Esophagus muscularis mucosa (tissue), 4 donors: ENCODE measurements at regions not wholly inside any gene's neighbourhood (a gene's known extent, or its start where the extent isn't known, plus 50 kb on each side); places are given as distances from the start of the nearest gene placed in this dataset.

Experiments used
- DNase-seq: peaks from one replicate; pipeline ENCODE4 v3.0.0-alpha.2; 2017; ENCODE audit errors: extremely low spot score
- H3K27ac ChIP-seq, 4 donors: fragments of 200-600 bp; sonication (generic); replicated peaks in 1 of 4; 1 replicate in 3 of 4; 2 replicates in 1 of 4; pipeline ENCODE4 v1.5.1; 2016 to 2019; ENCODE audit warnings: mild to moderate bottlenecking in 1 of 4
- H3K27me3 ChIP-seq, 4 donors: fragments of 200-600 bp; sonication (generic); one replicate each; pipeline versions ENCODE4 v1.5.1 to v1.6.0; 2016 to 2019
- H3K36me3 ChIP-seq, 4 donors: fragments of 200-600 bp; sonication (generic); one replicate each; pipeline ENCODE4 v1.5.1; 2016 to 2019
- H3K4me1 ChIP-seq, 4 donors: fragments of 200-600 bp; sonication (generic); one replicate each; pipeline ENCODE4 v1.5.1; 2016 to 2019
- H3K4me3 ChIP-seq, 4 donors: fragments of 200-600 bp; sonication (generic); 1 replicate in 2 of 4; 2 replicates in 2 of 4; pipeline ENCODE4 v1.5.1; 2016 to 2019; ENCODE audit warnings: mild to moderate bottlenecking in 4 of 4, moderate library complexity in 1 of 4
- H3K9me3 ChIP-seq, 4 donors: fragments of 200-600 bp; sonication (generic); 1 replicate in 3 of 4; 2 replicates in 1 of 4; pipeline ENCODE4 v1.5.1; 2016 to 2019
- CTCF ChIP-seq, 3 experiments: fragments of 200-600 bp in 2 of 3; fragments of 450-650 bp in 1 of 3; sonication (generic) in 2 of 3; IDR thresholded peaks; one replicate each; pipeline ENCODE4 v1.5.1; 2017 to 2019; ENCODE audit warnings: antibody characterized with exemption in 3 of 3, mild to moderate bottlenecking in 2 of 3, moderate library complexity in 1 of 3
- EP300 ChIP-seq: sonication (generic); formaldehyde crosslinking; IDR thresholded peaks from one replicate; pipeline ENCODE4 v1.6.1; 2017; ENCODE audit warnings: antibody characterized with exemption
- POLR2A ChIP-seq: fragments of 450-650 bp; IDR thresholded peaks from one replicate; pipeline ENCODE4 v1.6.1; 2017; ENCODE audit warnings: antibody characterized with exemption, moderate library complexity, mild to moderate bottlenecking, low read depth
- POLR2AphosphoS5 ChIP-seq, 2 donors: sonication (generic); formaldehyde crosslinking; IDR thresholded peaks; one replicate each; pipeline ENCODE4 v1.6.1; 2017; ENCODE audit warnings: antibody characterized with exemption in 2 of 2
- WGBS: methylation state at CpG from one replicate; pipeline ENCODE4 v1.1.5; 2018; 5-methylcytosine and 5-hydroxymethylcytosine counted together
- intact Hi-C: fragments of 100-400 bp; cut with DNase I; formaldehyde crosslinking; loops from one replicate; pipeline ENCODE4 v1.15.1; 2023

GRCh38 chr1:214923278-214923915 is 159.1 kb upstream of the KCNK2 start:
- Histone ChIP-seq H3K36me3 (no peaks in the 10 kb centered on the region), H3K9me3 (no peaks in the 10 kb centered on the region), H3K27me3 (no peaks in the 10 kb centered on the region), H3K4me3 (no peak overlapping the region), H3K4me1 (no peaks in the 10 kb centered on the region), H3K27ac (no peak overlapping the region)
- intact Hi-C loops: no loop called here
- DNase-seq: no peak
- TF ChIP-seq POLR2AphosphoS5 (IDR thresholded peaks at IDR 0.05): no peak
- TF ChIP-seq CTCF (IDR thresholded peaks at IDR 0.05): no peak
- no peak for TF ChIP-seq POLR2A
- TF ChIP-seq EP300: no peak

- WGBS: 75% methylated on average over 1 of the region's 1 CpG
- no peak for DNase-seq
- Histone ChIP-seq H3K27me3 (no peaks in the 10 kb centered on the region), H3K4me1 (no peaks in the 10 kb centered on the region), H3K4me3 (no peak overlapping the region), H3K9me3 (no peaks in the 10 kb centered on the region), H3K36me3 (no peaks in the 10 kb centered on the region), H3K27ac (no peak overlapping the region)
- intact Hi-C loops: no loop called here
- TF ChIP-seq POLR2A: no peak
- TF ChIP-seq POLR2AphosphoS5 (IDR thresholded peaks at IDR 0.05): no peak
- no peak for TF ChIP-seq EP300
- TF ChIP-seq CTCF (IDR thresholded peaks at IDR 0.05): no peak
Observed at GRCh38 chr1:214927796-214928195, 154.7 kb upstream of the KCNK2 start.

GRCh38 chr1:214928574-214928973 is 154.0 kb upstream of the KCNK2 start:
- H3K4me1 ChIP-seq: no peaks in the 10 kb centered on the region
- no peak overlapping the region for H3K4me3 ChIP-seq
- TF ChIP-seq EP300: no peak
- intact Hi-C loops: no loop called here
- H3K27me3 ChIP-seq: no peaks in the 10 kb centered on the region
- no peak overlapping the region for H3K27ac ChIP-seq
- no peak for DNase-seq
- WGBS: 82% methylated on average over 2 of the region's 2 CpGs
- H3K36me3 ChIP-seq: no peaks in the 10 kb centered on the region
- no peaks in the 10 kb centered on the region for H3K9me3 ChIP-seq

GRCh38 chr1:214933375-214933774 is 149.2 kb upstream of the KCNK2 start:
- WGBS: 93% methylated on average over 4 of the region's 4 CpGs
- no peak overlapping the region for H3K27ac ChIP-seq
- H3K9me3 ChIP-seq: no peaks in the 10 kb centered on the region
- TF ChIP-seq CTCF (IDR thresholded peaks at IDR 0.05): no peak
- TF ChIP-seq POLR2AphosphoS5 (IDR thresholded peaks at IDR 0.05): no peak
- TF ChIP-seq POLR2A: no peak
- TF ChIP-seq EP300: no peak
- DNase-seq: no peak
- H3K27me3 ChIP-seq: no peaks in the 10 kb centered on the region
- intact Hi-C loops: no loop called here
- no peaks in the 10 kb centered on the region for H3K36me3 ChIP-seq
- no peak overlapping the region for H3K4me3 ChIP-seq
- no peaks in the 10 kb centered on the region for H3K4me1 ChIP-seq

GRCh38 chr1:214934045-214934444 is 148.5 kb upstream of the KCNK2 start:
- no peak overlapping the region for H3K27ac ChIP-seq
- intact Hi-C loops: no loop called here
- H3K36me3 ChIP-seq: no peaks in the 10 kb centered on the region
- no peaks in the 10 kb centered on the region for H3K9me3 ChIP-seq
- no peak for DNase-seq
- no peak for TF ChIP-seq POLR2AphosphoS5 (IDR thresholded peaks at IDR 0.05)
- no peak for TF ChIP-seq CTCF (IDR thresholded peaks at IDR 0.05)
- TF ChIP-seq EP300: no peak
- no peak for TF ChIP-seq POLR2A
- H3K27me3 ChIP-seq: no peaks in the 10 kb centered on the region
- no peaks in the 10 kb centered on the region for H3K4me1 ChIP-seq
- WGBS: 33% methylated on average over 6 of the region's 6 CpGs
- no peak overlapping the region for H3K4me3 ChIP-seq
